GM10248 (cell line): ENCODE measurements at regions not wholly inside any gene's neighbourhood (a gene's known extent, or its start where the extent isn't known, plus 50 kb on each side); places are given as distances from the start of the nearest gene placed in this dataset.
"Not testable (repeated sequence)": the region's sequence is repeated elsewhere in the genome, so short reads cannot be mapped to it uniquely, and the experiment has no call there.

Experiments used
- CTCF ChIA-PET: fragments of 300-600 bp; sonication (Branson Sonifier 250); formaldehyde crosslinking; extraction: SDS; loops from one replicate; lab custom pipeline; 2021; ENCODE audit warnings: antibody characterized with exemption; lab: Yijun Ruan, JAX
- POLR2A ChIA-PET: fragments of 350-650 bp; sonication (Branson Sonifier 250); formaldehyde crosslinking; extraction: SDS; loops from one replicate; lab custom pipeline; 2020; ENCODE audit warnings: antibody characterized with exemption; lab: Yijun Ruan, JAX
- DNase-seq: peaks from one replicate; pipeline ENCODE4 v3.0.0; 2012; ENCODE audit errors: extremely low spot score
- TF ChIP-seq, protein P1 (sequence below): IDR thresholded peaks from 2 replicates; pipeline ENCODE4 v1.5.1; 2012; ENCODE audit warnings: mild to moderate bottlenecking, low read depth; ENCODE audit errors: extremely low read depth, missing control alignments, control extremely low read depth

- CTCF ChIA-PET: interaction anchor here (1.3 kb wide), 1 partner anchor 11 kb away, joined by 4 read pairs; no protein-coding TSS in a partner anchor
- DNase-seq: no peak
- POLR2A ChIA-PET: no interaction called here
- TF ChIP-seq, protein P1, sequence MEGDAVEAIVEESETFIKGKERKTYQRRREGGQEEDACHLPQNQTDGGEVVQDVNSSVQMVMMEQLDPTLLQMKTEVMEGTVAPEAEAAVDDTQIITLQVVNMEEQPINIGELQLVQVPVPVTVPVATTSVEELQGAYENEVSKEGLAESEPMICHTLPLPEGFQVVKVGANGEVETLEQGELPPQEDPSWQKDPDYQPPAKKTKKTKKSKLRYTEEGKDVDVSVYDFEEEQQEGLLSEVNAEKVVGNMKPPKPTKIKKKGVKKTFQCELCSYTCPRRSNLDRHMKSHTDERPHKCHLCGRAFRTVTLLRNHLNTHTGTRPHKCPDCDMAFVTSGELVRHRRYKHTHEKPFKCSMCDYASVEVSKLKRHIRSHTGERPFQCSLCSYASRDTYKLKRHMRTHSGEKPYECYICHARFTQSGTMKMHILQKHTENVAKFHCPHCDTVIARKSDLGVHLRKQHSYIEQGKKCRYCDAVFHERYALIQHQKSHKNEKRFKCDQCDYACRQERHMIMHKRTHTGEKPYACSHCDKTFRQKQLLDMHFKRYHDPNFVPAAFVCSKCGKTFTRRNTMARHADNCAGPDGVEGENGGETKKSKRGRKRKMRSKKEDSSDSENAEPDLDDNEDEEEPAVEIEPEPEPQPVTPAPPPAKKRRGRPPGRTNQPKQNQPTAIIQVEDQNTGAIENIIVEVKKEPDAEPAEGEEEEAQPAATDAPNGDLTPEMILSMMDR: no peak
Measured at GRCh38 chr2:125644257-125644656, 1011.7 kb upstream of the GYPC start.

DNA sequence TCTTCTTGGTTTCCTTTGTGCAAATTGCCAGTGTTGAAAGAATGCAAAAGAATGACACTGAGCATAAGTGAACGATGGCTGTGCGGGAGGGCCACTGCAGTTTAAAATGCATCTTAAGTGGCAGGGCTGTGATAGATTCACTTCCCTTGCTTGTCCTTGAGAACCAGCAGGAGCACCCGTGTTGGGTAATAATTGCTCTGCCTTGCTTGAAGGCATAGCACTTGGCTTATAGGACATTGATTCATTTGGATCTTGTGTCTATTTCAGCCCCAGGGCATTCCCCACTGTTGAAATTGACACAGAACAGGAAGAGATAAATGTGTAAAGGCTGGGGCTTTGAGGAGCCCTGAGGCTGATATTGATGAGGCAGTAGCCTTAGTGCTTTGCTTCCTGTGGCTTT, 1003.7 kb upstream of the GYPC start:
- CTCF ChIA-PET: no interaction called here
- no peak for DNase-seq
- TF ChIP-seq, protein P1: no peak
- POLR2A ChIA-PET: no interaction called here

- TF ChIP-seq, protein P1: no peak
- DNase-seq: no peak
- CTCF ChIA-PET: interaction anchor here (1.1 kb wide), 1 partner anchor 11 kb away, joined by 3 read pairs; no protein-coding TSS in a partner anchor
- POLR2A ChIA-PET: no interaction called here
Measured at GRCh38 chr2:125654226-125654625, 1001.7 kb upstream of the GYPC start.

- TF ChIP-seq, protein P1: no peak
- ChIA-PET CTCF (interaction anchor here (1.5 to 2.7 kb wide), 2 partner anchors 12 to 14 kb away, joined by 4 to 7 read pairs; no protein-coding TSS in a partner anchor), POLR2A (no interaction called here)
- DNase-seq: no peak
Measured at GRCh38 chr2:125656190-125656589, 999.8 kb upstream of the GYPC start.

DNA sequence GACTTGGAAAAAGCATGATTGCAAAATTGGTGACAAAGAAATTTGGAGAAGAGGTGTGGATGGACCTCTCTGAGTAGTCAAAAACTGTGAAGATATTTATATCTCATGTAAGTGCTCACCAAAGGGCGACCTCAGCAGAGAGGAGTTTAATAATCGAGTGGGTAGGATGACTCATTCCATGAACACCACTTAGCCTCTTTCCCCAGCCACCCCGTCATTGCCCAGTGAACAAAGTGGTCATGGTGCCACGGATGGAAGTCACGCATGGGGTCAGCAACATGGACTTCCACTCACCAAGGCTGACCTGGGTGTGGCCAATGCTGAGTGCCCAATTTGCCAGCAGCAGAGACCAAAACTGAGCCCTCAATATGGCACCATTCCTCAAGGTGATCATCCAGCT, 997.4 kb upstream of the GYPC start:
- CTCF ChIA-PET: interaction anchor here (2.7 kb wide), 1 partner anchor 11 kb away, joined by 7 read pairs; no protein-coding TSS in a partner anchor
- TF ChIP-seq, protein P1: no peak
- DNase-seq: no peak
- POLR2A ChIA-PET: no interaction called here

DNA sequence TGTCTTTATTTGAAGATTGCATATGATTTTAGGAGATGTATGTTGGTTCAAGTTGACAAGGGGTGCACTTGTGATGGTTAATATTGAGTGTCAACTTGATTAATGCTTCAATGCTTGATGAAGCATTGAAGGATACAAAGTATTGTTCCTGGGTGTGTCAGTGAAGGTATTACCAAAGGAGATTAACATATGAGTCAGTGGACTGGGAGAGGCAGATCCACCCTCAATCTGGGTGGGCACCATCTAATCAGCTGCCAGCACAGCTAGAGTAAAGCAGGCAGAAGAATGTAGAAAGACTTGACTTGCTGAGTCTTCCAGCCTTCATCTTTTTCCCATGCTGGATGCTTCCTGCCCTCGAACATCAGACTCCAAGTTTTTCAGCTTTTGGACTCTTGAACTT, 995.6 kb upstream of the GYPC start:
- CTCF ChIA-PET, DNase-seq, POLR2A ChIA-PET: not testable (repeated sequence)

- no peak for DNase-seq
- TF ChIP-seq, protein P1: no peak
- ChIA-PET CTCF (interaction anchor here (1.3 kb wide), 1 partner anchor 15 kb away, joined by 4 read pairs; no protein-coding TSS in a partner anchor), POLR2A (no interaction called here)
Measured at GRCh38 chr2:125667630-125668029, 988.3 kb upstream of the GYPC start.
